SW480 (cell line): ENCODE measurements at regions not wholly inside any gene's neighbourhood (a gene's known extent, or its start where the extent isn't known, plus 50 kb on each side); places are given as distances from the start of the nearest gene placed in this dataset.
"Not testable (repeated sequence)": the region's sequence is repeated elsewhere in the genome, so short reads cannot be mapped to it uniquely, and the experiment has no call there.

Source experiments
- DNase-seq: peaks from one replicate; pipeline ENCODE4 v3.0.0-alpha.2; 2016; ENCODE audit warnings: low spot score

DNA sequence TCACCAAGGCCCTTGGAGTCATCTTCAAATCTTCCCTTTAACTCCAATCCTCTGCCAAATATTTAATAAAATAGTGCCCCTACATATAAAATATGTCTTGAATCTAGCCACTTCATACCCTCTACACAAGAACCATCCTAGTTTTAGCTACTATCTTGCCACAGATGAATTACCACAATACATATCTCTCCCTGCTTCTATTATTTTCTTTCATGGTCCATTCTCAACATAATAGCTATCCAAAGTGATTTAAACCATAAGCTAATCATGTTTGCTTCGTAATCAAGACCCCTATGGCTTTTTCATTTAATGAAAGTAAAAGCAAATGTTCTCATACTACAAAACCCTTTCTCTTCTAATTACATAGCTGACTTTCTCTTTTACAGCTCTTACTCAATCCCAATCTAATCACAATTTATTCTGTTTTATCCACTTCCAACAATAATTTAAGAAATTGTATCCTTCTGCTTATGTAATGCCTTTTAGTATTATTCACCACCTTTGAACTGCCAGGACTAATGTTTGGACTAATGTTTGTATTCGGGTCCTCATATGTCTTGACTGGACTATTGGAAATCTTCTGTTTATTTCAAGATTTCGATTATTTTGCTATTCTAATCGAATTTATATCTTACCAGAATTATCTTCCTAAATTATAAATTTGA lies 412.0 kb downstream of the SLITRK1 start:
- no peak for DNase-seq

DNA sequence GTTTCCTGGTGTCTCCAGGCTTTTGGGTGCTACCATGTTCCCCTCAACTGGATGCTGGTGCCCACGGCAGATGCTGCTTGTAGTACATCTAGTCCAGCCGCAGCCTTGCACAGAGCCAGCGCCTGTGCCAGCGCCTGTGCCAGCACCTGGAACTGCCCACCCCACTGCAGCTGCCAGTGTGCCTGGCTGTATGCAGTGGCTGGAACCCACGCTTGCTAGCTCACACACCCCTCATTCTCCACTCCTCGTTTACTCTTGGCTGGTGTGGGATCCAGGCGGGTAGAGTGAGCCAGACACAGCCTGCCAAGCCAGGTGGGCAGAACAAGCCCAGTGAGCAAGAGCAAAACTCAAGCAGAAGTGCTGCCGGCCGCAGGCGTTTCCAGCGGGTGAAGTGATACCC lies 428.6 kb downstream of the SLITRK1 start:
- no peak for DNase-seq

GRCh38 chr13:83453300-83453699 lies 429.0 kb downstream of the SLITRK1 start:
- no peak for DNase-seq

- DNase-seq = no peak
Measured at GRCh38 chr13:83452292-83452950, 429.9 kb downstream of the SLITRK1 start.

DNA sequence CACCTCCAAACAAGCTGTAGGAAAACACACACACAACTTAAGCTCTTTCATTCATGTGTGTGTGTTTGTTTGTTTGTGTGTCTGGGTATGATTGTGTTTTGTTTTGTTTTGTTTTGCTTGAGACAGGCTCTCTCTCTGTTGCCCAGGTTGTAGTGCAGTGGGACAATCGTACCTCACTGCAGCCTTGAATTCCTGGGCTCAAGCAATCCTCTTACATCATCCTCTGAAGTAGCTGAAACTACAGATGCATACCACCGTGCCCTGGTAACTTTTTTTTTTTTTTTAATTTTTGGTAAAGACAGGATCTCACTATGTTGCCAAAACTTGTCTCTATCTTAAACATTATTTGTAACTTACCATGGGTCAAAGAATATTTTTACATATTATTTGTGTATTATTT lies 431.7 kb downstream of the SLITRK1 start:
- no peak for DNase-seq

- DNase-seq = no peak
Measured at GRCh38 chr13:83449668-83450395, 432.4 kb downstream of the SLITRK1 start.

- no peak for DNase-seq
Measured at GRCh38 chr13:83440465-83440864, 441.8 kb downstream of the SLITRK1 start.

DNA sequence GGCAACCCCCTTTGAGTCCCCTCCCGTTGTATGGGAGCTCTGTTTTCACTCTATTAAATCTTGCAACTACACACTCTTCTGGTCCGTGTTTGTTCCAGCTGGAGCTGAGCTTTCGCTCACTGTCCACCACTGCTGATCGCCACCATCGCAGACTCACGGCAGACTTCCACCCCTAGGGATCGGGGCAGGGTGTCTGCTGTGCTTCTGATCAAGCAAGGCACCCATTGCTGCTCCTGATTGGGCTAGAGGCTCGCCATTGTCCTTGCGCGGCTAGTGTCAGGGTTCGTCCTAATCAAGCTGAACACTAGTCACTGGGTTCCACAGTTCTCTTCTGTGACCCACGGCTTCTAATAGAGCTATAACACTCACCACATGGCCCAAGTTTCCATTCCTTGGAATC lies 442.8 kb downstream of the SLITRK1 start:
- not testable (repeated sequence) for DNase-seq

GRCh38 chr13:83423861-83424260 lies 458.4 kb downstream of the SLITRK1 start:
- DNase-seq = no peak

- DNase-seq = no peak
Measured at GRCh38 chr13:83423381-83423780, 458.9 kb downstream of the SLITRK1 start.

- DNase-seq = no peak
Measured at GRCh38 chr13:83414393-83414792, 467.9 kb downstream of the SLITRK1 start.

GRCh38 chr13:83386609-83387008 lies 495.7 kb downstream of the SLITRK1 start:
- DNase-seq = no peak

DNA sequence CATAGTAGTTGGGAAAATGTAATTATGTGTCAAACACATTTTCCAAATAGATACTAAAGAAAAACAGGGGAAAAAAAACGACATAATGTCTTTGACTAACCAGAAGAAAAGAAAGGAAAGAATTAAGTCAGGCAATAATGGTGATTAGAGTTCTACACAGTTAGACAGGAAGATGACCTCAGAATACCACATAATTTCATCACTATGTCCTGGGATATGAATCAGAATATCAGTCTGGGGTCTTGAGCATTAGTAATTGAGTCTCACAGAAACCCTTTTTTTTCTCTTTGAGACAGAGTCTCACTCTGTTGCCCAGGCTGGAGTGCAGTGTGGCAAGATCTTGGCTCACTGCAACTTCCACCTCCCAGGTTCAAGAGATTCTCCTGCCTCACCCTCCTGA lies 503.4 kb downstream of the SLITRK1 start:
- DNase-seq = no peak

DNA sequence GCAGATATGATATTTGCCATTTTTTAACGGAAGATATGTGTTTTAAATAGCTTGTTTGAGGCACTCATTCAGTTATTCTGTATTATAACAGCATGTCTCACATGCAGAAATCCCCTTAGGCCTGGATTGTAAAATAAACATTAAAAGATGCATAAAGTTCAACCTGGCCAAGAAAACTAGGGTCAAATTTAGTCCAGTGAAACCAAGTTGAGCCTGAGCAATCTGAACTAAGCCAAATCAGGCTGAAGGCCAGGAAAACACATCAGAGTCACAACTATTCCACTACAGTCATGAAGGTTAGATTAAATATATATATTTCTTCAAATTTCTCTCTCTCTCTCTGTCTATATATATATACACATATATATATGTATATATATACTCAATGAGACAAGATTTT lies 504.8 kb downstream of the SLITRK1 start:
- DNase-seq = no peak

DNA sequence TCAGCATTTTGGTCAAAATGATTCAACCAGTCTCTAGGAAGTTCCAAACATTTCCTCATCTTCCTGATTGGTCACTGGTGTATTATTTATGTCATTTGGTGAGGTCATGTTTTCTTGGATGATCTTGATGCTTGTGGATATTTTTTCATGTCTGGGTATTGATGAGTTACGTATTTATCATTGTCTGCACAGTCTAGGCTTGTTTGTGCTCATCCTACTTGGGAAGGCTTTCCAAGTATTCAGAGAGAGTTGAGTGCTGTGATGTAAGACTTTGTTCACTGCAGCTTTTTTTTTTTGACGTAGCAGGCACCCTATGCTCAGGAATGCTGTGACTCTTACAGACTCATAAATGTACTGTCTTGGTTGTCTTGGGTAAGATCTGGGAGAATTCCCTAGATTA lies 509.5 kb downstream of the SLITRK1 start:
- no peak for DNase-seq

DNA sequence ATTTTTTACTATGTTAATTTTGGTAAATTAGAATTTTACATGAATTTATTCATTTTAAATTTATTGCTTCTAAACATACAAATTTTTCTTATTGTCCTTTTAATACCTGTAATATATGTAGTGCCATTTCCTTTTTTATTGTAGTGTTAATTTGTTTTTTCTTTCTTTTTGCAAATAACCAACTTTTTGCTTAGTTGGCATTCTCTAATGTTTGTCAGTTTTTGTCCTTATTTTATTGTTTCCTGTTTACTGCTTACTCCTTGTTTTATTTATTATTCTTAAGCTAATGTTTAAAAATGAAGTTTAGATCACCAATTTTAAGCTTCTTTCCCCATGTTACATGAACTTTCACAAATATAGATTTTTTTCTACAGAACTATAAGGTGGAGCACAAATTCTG lies 516.6 kb downstream of the SLITRK1 start:
- no peak for DNase-seq

DNA sequence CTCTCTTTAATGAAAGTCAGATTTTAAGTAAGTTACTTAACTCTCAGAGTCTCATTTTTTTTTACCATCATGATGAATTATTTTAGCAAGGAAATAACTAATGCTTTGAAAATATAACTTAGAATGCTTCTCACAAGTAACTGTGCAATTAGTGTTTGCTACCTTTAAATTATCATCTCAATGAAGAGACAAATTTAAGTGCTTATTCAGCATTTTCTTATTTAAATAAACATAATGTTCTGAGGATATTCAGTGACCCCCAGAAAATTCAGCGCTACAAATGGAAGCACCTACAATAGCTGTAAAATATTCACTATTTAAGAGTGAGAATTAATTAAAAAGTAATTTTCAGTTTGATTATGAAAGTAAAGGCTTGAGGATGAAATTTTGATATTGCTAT lies 527.2 kb downstream of the SLITRK1 start:
- DNase-seq = no peak

- DNase-seq = no peak
Measured at GRCh38 chr13:83352391-83352790, 529.9 kb downstream of the SLITRK1 start.

GRCh38 chr13:83350569-83350968 lies 531.7 kb downstream of the SLITRK1 start:
- DNase-seq = no peak

DNA sequence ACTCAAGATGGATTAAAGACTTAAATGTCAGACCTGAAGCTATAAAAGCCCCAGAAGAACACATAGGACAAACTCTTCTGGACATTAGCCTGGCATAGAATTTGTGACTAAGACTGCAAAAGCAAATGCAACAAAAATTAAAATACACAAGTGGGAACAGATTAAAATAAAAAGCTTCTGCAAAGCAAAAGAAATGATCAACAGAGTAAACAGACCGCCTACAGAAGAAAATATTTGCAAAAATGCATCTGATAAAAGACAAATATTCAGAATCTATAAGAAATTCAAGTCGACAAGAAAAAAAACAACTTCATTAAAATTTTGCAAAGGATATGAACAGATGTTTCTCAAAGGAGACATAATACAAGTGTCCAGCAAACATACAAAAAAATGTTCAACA lies 537.8 kb downstream of the SLITRK1 start:
- DNase-seq = no peak

DNA sequence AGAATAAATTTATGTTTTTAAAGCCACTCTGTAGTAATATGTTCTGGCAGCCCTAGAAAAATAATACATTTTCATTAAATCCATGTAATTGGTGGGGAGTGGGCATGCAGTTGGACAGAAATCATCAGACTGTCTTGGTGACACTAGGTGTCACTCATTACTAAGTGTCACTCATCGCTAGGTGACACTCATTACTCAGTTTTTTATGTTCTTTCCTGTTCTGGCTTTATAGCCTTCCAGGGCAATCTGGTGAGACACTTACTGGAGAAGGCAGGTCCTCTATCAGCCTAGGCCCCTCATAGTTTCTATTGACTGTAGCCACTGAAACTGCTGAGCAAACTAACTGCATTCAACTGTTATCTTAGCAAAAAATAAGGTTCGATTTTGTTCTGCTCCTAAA lies 542.1 kb downstream of the SLITRK1 start:
- no peak for DNase-seq

DNA sequence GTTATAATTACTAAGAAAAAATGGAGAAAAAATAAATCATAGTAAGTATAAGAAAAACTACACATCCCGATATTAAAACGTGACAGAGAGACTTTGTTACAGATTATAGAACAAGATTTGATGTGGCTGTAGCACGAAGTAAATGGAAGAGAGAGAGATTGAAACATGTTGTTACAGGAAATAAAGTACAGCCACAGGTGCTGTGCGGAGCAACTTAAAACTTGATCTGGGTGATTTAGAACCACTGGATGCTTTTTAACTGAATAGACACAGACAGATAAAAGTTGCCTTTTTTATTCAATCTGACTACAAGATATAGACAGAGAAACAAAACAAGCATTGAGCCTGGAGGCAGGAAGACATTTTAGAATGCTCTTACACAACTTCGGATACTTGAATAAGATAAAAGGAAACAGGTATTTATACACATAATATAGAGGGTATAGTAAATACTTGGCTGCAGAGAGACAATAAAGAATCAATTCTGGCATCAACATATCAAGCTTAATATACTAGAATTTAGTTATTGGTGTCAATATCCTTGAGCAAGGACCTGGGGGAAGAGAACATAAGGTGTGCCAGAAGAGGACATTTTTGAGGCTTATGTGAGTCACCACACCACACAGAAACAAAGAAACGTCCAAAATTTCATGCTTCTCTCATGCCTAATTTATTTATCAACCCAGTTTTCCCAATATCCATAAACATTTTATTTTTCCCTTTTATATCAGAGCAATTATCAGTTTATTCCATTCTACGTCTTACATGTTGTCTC lies 548.5 kb downstream of the SLITRK1 start:
- no peak for DNase-seq

DNA sequence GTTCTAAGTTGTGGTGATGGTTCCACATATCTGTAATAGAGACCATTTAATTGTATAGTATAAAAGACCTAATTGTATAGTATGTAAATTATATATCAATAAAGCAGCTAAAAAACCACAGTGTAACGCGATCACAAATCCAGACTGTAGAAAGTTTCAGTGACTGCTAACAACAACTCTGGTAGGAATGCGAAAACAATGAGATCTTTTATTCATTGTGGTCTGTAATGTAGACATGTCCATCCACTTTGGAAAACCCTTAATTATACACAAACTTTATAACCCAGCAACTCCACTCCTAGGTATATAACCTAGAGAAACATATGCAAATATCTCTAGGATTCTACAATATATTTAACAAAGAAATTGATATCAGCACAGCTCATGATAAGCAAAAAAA lies 549.5 kb downstream of the SLITRK1 start:
- DNase-seq = no peak
